ENCODE measurements at regions not wholly inside any gene's neighbourhood (a gene's known extent, or its start where the extent isn't known, plus 50 kb on each side); places are given as distances from the start of the nearest gene placed in this dataset.

DNA sequence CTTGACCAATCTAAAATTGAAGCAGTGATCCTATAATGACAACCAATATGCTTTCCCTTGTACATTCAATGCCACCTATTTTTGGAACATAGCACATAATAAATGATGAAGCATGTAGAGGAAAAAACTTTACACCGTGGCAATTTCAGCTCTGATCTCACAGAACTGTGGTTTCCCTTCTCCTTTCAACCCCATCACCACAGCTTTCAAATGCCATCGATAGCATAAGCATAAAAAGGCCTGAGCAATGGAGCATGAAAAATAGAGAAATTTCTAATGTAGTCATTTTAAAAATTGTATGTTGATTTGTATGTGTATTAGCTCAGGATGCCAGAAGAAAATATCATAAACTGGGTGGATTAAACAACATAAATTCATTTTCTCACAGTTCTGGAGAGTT is 406.0 kb upstream of the TMCO5A start:
- TF ChIP-seq, protein P1, sequence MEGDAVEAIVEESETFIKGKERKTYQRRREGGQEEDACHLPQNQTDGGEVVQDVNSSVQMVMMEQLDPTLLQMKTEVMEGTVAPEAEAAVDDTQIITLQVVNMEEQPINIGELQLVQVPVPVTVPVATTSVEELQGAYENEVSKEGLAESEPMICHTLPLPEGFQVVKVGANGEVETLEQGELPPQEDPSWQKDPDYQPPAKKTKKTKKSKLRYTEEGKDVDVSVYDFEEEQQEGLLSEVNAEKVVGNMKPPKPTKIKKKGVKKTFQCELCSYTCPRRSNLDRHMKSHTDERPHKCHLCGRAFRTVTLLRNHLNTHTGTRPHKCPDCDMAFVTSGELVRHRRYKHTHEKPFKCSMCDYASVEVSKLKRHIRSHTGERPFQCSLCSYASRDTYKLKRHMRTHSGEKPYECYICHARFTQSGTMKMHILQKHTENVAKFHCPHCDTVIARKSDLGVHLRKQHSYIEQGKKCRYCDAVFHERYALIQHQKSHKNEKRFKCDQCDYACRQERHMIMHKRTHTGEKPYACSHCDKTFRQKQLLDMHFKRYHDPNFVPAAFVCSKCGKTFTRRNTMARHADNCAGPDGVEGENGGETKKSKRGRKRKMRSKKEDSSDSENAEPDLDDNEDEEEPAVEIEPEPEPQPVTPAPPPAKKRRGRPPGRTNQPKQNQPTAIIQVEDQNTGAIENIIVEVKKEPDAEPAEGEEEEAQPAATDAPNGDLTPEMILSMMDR (IDR thresholded peaks at IDR 0.05; ENCODE audit: low read depth, low read length) = no peak
- TF ChIP-seq POLR2A (IDR thresholded peaks at IDR 0.05; ENCODE audit: extremely low read depth, insufficient read length) (no peak), MYC (IDR thresholded peaks at IDR 0.05; ENCODE audit: low read depth, low read length) (no peak)
- TF ChIP-seq, protein P2, sequence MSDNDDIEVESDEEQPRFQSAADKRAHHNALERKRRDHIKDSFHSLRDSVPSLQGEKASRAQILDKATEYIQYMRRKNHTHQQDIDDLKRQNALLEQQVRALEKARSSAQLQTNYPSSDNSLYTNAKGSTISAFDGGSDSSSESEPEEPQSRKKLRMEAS (IDR thresholded peaks at IDR 0.05; ENCODE audit: low read depth, low read length) = no peak

Data from NB4 (cell line).